GM18907 (cell line): ENCODE measurements at regions not wholly inside any gene's neighbourhood (a gene's known extent, or its start where the extent isn't known, plus 50 kb on each side); places are given as distances from the start of the nearest gene placed in this dataset.
"Not testable (repeated sequence)": the region's sequence is repeated elsewhere in the genome, so short reads cannot be mapped to it uniquely, and the experiment has no call there.

ENCODE experiments used
- ATAC-seq: cut with Tn5 transposase; IDR thresholded peaks from one replicate; pipeline ENCODE4 v1.9.1; 2021; ENCODE audit warnings: mild to moderate bottlenecking, moderate library complexity; ENCODE audit not compliant: unreplicated experiment

DNA sequence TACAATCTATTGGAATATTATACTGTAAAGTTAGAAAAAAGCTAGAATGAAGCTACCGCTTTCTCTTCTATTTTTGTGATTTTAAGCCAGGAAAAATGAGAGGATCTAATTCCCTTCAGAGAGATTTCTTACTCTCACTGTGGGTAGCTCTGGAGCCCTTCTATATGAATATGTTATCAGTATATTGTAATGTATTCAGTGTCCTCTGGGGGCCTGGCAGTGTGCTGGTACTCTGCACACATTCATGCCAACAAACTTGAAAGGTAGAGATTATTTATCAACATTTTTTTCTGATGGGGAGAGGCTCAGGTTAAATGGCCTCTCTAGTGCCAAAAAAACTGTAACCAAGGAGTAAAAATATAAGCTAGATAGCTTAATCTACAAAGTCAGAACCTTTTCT is 292.8 kb downstream of the TTC6 start:
- no peak for ATAC-seq

DNA sequence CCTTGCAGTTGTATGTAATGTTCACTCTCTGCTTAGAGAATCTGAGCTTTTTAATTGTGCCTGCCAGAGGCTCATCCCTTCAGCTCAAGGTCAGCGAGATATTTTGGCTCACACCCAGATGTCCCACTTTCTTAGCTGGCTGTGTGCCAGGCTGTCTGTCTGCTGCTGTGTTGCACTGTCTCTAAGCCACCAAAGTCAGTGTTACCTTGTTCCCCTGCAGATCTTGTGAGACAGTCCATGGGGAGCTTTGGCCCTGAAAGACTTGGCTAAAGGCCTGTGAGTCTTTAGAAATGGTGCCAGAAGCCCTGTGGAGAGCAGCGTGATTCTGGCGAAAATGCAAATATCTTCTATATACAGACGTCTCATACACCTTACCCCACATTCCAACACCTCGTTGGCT is 293.7 kb downstream of the TTC6 start:
- ATAC-seq = no peak

DNA sequence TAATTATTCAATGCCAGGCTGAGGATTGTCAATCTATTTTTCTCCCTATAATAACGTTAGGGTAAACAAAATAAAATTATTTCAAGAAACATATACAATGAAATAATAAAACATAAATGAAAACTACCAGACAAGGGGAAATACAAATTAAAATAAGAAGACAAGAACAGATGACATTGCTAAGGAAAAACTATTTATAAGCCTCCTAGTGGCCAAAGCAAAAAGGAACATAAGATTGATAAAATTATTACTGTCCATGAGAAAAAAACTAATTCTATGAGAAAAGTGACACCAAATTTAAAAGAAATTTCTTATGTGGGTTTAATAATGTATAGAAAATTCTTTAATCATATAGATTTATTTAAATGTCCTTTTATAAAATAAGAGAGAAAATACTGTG is 294.7 kb downstream of the TTC6 start:
- ATAC-seq = no peak

DNA sequence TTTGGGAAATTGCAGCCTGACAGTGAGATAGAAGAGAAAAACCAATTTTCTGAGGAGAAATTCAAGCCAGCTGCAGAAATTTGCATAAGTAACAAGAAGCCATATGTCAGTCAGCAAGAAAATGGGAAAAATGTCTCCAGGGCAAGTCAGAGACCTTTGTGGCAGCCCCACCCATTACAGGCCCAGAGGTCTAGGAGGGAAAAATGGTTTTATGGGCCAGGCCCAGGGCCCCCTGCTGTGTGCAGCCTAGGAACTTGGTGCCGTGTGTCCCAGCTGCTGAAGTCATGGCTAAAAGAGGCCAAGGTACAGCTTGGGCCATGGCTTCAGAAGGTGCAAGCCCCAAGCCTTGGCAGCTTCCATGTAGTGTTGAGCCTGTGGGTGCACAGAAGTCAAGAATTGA is 296.1 kb downstream of the TTC6 start:
- not testable (repeated sequence) for ATAC-seq

DNA sequence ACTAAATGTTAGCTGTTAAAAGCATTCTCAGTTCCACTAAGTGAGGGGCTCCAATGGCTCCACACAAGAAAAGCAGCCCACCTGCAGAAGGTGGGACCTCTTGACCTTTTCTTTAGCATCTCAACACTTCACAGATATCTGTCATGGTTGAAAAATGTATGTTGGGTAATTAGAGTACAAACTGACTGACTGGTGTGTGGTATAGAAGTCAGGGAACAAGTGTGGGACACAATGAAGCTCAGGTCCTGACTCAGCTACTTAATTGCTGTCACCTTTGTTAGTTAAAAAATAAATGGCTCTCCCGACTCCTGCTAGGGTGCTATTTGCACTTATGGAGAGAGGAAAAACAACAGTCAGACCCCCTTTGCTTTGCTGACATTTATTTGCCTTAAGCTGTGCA is 299.0 kb downstream of the TTC6 start:
- ATAC-seq = no peak

DNA sequence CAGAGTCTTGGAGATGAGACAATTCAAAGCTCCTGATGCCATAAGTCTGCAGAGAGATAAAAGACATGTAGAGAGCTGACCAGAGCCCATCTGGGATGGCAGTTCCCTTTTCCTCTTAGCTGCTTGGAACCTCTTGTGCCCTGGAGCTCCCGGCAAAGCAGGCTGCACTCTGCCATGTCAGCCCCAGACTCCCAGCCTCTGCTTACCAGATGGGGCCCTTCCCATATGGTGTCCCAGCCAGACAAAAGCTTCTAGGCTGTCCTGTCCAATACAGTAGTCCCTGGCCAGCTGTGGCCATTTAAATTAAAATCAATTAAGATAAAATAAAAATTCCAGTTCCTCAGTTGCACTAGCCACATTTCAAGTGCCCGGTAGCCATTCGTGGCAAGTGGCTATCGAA is 303.9 kb downstream of the TTC6 start:
- ATAC-seq = no peak

DNA sequence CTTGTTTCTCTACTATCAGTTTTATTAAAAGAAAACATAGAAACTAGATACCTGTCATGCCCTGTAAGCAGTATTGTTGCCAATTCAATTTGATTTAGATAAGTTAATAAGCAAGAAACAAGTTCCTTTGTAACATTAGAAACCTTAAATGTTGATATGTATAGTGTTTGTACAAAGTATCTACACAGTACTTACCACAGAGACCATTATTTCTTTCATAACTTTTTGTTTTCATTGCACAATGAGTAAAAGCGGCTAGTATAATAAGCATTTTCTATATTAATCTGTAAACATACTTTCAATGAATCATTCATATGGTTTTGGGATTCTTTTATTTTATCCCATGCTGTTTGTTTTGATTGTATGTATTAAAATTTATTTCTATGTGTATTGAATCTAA is 305.1 kb downstream of the TTC6 start:
- no peak for ATAC-seq

DNA sequence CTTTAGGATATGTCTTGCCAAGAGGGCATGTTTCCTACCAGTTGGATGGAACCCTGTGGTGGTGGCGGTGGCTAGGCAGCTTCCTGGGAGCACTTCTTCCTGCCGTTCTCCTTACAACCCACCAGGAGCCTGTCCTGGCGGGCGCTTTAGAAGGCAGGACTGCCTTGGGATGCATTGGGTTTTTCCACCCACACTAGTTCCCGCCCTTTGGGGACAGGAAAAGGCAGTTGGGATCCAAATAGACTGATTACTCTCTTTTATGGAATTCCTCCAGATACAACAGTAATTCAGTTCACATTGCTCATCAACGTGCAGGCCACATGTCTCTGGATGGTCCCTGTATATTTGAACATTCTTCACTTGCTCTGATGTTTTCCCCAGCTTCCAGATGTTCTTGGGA is 305.7 kb upstream of the SSTR1 start:
- no peak for ATAC-seq

DNA sequence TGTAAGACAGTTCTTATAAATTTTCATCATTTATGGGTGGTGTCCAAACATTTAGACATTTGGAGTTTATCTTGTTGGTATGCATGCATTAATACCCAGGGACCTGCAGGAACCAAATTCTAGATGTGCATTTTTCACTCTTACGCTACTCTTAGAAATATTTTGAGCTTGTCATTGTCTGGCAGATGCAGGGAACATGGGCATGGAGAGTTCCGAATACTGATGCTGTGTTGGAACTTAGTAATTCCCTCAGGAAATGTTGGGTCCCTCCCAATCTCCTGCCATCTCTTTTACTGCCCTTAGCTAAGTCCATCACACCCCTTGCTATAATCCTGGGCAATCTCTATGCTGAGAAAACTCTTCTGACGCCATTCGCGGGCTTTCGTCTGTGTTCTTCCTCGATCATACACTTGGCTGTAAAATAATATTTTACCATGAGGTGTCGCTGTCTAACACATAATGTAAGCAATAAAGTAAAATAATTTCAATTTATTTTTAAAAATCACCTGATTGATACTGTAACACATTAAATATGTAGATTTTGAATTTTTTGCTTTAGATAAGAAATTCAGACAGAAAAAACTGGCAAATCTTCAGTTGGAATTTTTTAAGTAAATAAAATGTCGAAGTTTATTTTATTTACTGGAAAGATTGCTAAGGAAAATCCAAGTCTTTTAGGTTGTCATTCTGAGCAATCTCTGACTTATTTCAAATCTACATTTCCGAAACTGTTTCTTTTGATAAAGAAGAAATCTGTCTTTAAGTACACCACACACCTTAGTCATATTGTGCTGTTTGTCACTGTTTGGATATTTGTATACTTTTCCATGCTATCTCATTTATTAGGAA is 304.1 kb upstream of the SSTR1 start:
- ATAC-seq = peak; percentile 60

DNA sequence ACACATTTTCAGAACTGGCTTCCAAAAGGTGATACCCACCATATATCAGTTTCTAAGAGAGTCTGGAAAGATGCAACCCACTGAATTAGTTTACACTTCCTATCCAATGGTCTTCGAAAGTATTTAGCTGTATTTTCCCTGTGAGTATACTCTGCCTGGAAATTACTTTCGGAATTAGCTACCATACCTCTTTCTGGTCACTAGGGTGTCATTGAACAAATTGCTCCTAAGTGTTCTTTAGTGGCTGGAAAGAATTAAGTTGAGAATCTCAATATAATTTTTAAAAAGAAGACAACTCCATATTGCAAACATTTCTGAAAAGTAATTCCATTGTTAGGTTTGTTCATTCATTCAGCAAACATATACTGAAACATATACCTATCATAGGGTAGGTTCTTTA is 283.1 kb upstream of the SSTR1 start:
- ATAC-seq = no peak

DNA sequence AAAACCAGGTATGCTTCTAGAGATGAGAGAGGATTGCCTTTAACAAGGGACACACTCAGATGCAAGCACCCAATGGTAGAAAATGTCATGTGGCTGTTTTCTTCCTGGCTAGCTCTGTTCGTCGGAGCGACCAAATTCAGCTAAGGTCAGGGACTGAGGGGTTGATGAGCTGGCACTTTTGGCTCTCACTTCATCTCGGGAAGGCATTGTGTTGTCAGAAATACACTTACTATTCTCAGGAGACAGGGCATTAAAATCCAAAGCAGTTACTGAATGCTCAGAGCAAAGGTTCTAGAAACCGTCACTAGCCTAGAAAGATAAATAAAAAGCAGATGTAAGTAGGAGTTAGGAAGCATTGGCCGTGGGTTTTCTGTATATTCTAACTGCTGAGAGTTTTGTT is 275.7 kb upstream of the SSTR1 start:
- no peak for ATAC-seq

DNA sequence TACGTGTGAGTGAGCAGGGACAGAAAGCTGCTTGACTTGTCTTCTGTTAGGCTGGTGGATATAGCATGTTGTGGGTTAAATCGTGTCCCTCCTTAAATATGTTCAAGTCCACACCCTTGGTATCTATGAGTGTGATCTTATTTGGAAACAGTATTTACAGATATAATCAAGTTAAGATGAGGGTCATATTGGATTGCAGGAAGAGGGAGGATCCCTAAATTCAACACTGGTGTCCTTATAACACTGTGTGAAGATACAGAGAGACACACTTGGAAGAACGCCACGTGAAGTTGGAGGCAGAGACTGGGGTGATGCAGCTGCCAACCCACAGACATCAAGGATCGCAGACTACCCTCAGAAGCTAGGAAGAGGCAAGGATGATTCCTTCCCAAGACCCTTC is 275.2 kb upstream of the SSTR1 start:
- ATAC-seq = no peak

DNA sequence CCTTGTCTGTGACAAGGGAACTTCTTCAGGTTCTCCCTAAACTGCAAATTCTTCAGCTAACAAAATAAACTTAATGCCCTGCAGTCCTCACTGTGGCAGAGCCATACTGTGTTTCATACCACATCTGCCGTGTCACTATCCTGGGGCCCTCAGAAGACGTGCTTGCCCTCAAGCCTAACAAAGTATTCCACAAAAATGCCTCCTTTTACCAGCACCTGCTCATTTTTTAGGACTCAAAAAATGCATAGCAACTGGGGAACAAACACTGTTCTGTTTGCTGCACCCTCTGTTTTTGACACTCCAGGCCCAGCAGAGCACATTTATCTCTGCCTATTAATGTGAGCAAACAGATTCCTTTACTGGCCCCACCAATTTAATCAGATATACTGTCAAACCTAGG is 270.7 kb upstream of the SSTR1 start:
- ATAC-seq = no peak

DNA sequence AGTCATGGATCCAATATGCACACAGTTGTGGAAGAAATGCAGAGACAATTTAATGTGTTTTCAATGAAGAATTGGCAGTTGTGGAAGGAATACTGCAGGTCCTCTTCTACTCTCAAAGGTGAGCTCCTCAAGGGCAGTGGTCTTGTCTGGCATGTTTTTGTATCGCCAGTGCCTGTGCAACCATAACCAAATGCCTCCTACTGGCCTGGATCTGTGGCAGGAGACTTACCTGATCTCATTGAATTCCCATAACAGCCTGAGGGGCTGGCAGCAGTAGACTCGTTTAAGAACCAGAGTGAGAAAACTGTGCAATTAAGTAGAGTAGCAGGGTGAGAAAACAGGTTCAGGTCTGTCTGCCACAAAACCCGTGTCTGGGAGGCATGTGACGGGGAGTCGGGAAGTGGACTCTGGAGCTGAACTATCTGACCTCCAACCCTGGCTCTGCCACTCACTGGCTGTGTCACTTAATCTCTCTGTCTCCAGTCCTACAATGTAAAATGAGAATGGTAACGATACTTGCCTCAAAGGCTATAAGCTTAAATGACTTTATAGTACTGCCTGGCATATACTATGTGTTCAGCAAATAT is 268.2 kb upstream of the SSTR1 start:
- ATAC-seq = no peak

DNA sequence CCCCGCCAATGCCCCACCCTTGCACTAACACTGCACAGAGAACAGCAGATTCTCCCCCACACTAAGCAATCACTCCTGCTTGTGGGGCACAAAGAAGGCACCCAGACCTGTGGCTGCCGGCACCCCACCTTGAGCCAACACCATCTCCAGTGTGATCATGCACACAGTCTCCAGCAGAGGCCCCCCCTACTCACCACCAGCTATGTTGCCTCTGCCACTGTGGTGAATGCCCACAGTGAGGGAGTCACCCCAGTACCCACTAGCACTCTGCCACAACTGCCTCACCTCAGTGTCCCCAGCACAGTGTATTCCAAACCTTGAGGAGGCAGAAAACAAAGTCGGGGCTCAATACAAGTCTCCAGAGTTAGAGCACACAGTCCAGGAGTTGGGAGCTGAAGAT is 261.7 kb upstream of the SSTR1 start:
- ATAC-seq = no peak

DNA sequence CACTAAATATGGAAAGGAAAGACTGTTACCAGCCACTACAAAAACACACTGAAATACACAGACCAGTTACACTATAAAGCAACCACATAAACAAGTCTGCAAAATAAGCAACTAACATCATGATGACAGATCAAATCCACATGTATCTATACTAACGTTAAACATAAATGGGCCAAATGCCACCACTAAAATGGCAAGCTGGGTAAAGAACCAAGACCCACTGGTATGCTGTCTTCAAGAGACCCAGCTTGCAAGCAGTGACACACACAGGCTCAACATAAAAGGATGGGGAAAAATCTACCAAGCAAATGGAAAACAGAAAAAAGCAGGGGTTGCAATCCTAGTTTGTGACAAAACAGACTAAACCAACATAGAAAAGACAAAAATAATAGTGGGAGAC is 260.9 kb upstream of the SSTR1 start:
- ATAC-seq = no peak

DNA sequence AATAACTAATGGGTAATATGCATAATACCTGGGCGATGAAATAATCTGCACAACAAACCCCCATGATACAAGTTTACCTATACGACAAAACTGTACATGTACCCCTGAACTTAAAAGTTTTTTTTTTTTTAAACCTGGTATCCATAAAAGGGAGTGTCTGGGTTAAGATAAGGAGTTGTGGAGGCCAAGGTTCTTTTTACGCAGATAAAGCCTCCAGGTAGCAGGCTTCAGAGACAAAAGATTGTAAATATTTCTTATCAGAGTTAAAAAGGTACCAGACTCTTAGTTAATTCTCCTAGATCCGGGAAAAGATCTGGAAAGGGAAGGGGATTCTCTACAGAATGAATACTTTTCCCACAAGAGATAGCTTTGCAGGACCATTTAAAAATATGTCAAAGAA is 259.4 kb upstream of the SSTR1 start:
- ATAC-seq = no peak

DNA sequence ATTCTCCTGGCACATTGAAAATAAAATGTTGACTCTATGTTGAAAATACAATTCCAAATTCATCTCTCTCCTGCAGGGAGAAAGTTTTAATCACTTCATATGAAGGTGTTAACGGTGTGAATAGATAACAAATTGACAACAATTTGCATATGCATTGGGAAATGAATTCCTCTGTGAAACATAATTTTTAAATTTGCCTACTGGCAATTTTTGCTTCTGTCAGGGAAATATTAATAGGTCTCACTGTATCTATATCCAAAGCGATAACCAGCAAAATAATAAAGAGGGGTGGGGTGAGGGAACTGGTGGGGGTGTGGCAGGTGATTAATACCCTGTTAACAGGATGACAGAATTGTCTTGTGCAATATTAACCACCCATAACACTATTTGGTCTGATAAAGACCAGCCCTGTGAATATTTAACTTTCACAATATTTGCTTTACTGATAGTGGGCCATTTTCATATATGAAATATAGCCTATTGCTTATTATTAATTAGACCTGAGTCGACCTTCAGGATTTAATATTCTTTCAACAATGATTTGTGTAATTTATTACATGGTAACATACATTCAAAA is 239.0 kb upstream of the SSTR1 start:
- ATAC-seq = no peak

DNA sequence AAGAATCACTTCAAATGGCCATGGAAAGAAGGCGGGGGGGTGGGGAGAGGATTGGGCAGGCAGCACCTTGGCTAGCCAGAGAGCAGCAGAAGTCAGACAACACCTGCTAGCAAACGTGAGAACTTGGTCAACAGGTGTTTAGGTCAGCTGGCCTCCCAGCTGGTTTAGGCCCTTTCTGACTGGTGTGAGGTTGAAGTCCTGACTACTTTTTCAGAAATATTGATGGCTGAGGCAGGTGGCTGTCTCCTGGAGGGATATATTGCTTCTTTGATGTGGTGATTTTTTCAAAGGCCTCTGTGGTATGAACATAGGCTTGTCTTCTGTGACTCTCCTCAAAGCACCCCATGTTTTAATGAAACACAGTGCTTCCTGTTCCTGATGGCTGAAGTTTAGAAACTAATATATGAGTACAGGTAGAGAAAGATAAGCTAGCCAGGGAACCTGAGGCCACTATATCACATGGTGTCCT is 238.2 kb upstream of the SSTR1 start:
- no peak for ATAC-seq

DNA sequence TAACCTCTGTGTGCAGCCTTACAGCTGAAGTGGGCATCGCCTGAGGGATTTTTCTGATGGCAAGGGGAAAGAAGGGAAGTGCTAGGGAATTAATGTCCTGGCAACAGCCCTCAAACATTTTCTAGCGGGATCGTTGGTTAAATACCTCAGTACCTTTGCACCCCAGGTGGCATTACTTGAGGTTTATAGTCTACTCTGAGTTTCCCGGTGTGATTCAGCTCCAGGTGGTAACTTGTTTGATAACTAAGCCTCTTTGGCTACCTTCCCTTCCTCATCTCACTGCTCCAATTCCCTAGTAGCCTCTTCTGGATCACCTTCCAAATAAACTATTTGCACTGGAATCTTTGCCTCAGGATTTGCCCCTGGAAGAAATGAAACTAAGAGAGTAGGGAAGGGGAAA is 237.0 kb upstream of the SSTR1 start:
- ATAC-seq = no peak

DNA sequence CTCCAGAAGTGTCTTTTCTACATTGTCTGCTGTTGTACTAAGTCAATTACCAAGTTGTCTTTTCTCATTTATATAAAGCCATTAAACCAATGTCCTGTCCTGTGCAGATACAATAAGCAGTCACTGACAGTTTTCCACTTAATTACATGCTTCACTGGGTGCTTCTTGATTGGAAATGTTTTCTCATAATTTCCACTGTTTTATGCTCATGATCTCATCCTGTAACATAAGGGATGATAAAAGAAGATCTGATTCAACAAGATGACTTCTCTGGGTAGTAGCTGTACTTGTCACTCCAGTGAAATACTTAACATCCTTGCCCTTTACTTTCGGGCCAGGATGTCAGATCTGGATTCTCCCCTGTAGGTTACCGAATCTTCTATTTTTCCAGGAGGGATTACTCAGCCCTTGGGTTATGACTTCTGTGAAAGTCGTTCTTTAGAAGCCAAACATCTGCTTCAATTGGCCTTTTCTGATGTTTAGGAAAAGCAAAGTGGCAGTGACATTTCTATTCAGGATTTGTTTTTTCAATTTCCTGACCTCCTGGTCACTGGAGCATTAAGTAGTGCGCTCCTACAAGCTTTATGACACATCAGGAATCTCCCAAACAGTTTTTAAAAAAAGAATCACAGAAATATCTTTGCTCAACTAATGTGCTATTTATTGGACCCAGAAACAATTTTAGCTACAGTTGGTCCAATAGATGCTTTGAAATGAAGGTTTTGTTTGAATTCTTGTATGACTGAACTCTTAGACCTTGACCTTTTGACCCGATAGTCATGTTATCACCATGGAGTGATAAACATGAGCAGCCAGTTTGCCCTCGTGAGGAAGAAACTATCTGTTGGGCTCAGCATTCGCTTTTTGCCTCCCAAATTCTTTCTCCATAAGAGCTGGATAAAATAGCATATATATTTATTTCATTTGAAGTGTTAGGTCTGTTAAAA is 234.5 kb upstream of the SSTR1 start:
- no peak for ATAC-seq
